ENCODE measurements at regions not wholly inside any gene's neighbourhood (a gene's known extent, or its start where the extent isn't known, plus 50 kb on each side); places are given as distances from the start of the nearest gene placed in this dataset.
A peak's percentile ranks its signal among the peaks of the same experiment; 100 is the strongest.
"Not testable (repeated sequence)": the region's sequence is repeated elsewhere in the genome, so short reads cannot be mapped to it uniquely, and the experiment has no call there.

GRCh38 chr11:115967203-115967602 lies 463.0 kb upstream of the CADM1 start:
- not testable (repeated sequence) for DNase-seq (ENCODE audit: low read depth)

DNA sequence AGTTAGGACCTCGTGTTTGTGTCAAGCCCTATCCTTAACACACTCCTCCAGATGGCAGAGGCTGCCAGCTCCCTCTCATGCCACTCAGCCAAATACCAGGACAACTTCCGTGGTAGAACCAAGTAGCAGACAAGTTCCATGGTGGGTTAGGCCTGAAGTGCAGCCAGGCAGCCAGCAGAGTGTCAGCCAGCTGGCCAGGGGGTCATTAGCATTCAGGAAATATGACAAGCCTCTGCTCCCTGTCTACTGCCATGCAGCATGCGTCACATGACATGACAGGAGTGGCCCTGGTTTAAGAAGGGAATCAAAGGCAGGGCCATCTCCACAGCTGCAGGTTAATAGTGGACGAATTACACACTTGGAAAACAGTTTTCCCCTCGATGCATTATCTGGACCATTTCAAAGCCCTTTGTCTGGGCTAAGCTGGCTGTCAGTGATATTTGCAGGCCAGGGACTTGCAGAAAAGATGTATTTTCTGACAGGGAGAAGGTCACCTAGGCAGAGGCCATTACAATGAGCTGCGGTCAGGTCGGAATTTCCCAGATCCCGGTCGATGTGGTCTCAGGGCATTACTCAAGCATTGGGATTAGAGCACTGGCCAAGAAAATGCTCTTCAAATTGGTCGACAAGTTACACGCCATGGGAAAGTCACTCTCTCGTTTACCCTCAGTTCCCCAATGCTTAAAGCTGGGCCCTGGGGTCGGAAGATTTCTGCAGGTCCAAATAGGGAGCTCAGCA lies 461.7 kb upstream of the CADM1 start:
- DNase-seq (ENCODE audit: low read depth), result no peak

DNA sequence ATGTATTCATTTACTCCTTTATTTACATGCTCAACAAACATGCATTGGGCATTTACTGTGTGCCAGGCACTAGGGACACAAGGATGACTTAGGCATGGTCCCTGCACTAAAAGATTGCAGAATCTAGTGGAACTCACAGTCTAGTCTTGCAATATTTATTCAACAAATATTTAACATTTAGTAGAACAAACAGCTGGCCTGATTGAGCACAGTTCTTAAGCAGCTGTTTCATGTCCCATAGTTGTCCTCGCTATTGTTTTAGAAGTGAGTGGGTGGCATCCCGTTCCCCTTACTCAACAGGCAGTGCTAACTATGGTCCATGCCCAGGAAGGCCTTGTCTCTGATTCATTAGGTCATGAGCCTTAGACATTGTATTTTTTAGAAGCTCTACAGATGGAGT lies 459.9 kb upstream of the CADM1 start:
- no peak for DNase-seq (ENCODE audit: low read depth)

- no peak for DNase-seq (ENCODE audit: low read depth)
Measured at GRCh38 chr11:115963156-115963555, 458.9 kb upstream of the CADM1 start.

- no peak for DNase-seq (ENCODE audit: low read depth)
Measured at GRCh38 chr11:115961159-115962003, 457.2 kb upstream of the CADM1 start.

DNA sequence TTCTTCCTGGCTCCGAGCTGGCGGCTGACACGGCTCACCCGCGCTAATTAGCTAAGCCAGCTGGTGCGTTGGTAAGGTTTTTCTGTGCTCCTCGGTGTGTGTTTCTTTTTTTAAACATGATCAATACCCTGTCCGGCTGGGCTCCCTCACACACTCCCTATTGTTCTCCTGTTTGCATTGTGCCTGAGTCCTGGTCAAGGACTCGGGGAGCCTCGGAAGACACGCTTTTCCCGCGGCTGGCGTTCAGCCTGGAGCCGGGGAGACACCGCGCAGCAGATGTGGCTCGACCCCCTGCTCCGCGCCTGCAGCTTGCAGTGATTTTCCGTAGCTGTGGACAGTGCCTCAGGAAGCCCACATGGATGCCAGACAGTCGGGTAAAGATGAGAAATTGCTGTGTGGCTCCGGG lies 454.9 kb upstream of the CADM1 start:
- no peak for DNase-seq (ENCODE audit: low read depth)

DNA sequence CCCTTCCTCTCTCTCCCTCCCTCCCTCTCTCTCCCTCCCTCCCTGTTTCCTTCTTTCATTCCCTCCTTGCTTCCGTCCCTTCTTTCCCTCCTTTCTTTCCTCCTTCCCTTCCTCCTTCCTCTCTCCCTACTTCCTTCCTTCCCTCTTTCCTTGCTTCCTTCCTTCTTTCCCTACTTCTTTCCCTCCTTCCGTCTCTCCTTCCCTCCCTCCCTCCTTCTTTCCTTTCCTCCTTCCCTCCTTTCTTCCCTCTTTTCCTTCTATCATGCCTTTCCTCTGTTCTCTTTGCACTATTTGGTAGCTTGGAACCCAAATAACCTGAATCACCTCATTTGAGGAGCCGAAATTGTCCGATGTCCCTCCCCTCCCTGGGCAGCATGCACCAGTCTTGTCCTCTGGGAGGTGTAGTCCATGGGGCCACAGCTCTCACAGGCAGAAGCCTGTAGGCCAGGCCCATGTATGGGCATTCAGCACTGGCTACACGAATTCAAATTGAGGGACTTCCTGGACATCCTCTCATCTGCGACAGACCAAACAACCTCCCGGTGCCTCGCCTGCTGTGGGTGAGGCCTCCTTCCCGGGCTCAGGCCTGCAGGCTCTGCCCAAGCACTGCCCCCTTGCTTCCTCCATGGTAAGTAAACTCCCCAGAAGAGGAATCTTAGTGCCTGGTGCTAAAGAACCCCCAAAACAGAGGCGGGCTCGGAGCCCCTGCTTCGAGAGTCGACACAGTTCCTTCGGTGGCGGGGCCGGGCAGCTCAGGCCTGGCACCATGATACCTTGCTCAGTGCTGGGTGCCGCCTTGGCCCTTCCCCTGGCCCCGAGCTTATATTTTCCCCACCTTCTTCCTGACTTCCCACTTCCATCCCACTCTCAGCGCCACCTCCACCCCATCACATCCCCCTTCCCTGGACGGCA lies 454.1 kb upstream of the CADM1 start:
- no peak for DNase-seq (ENCODE audit: low read depth)

DNA sequence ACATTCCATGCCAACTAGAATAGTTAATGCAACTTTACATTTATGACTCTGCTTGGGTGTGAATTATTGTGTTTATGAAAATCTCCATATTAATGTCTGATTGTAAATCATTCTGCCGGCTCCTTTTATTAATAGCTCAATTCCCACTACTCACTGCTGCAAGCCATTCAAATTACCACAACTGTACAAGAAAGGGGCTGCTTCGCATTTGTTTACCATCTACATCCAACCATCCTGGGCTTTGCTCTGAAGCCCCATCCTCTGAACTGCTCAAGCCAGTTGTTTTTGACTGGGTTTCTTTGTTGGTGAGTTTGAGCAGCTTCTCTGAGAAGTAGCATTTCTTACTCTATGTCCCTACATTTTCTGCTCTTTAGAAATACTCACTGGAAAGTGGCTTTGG lies 451.6 kb upstream of the CADM1 start:
- DNase-seq (ENCODE audit: low read depth), result no peak

GRCh38 chr11:115950660-115951059 lies 446.4 kb upstream of the CADM1 start:
- no peak for DNase-seq (ENCODE audit: low read depth)

- DNase-seq (ENCODE audit: low read depth), result no peak
Measured at GRCh38 chr11:115944596-115944995, 440.4 kb upstream of the CADM1 start.

DNA sequence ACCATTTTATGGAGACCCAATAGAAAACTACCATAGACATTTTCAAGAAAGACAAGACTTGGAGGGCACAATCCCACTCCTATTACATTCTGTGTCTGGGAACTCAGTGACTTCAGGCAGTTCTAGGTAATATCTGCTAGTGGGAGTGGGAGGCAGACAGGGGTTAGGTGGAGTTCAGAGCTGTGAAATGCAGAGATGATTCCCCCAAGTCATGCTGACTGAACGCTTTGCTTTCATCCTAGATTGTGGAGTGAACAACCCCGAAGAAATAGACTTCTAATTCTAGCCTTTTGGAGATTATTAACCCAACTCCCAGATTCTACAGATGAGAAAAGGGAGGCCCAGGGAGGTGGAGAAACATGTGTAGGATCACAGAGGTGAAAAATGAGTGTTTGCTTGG lies 437.8 kb upstream of the CADM1 start:
- DNase-seq (ENCODE audit: low read depth), result no peak

DNA sequence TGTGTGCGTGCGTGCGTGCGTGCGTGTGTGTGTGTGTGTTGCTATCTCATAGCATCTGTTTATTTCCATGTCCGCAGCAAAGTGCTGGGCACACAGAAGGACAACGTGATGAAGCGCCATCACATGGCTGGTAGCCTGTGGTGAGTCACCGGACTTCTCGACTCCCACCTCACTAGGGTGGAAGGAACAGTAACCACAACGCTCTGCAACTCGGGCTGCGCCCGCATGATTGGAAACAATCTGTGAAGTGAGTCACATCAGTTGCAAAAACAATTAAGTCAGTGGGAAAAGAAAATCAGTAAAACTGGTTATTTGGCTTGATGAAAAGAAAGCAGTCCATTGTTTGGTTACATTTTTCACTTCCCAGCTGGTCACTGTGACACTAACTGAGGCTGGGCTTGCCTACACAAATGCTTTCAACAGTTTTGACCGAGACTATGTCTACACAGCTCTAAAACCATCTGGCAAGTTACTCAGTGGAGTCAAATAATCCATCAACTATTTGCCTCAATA lies 437.3 kb upstream of the CADM1 start:
- peak; percentile 0 for DNase-seq (ENCODE audit: low read depth)

- no peak for DNase-seq (ENCODE audit: low read depth)
Measured at GRCh38 chr11:115941044-115941443, 436.8 kb upstream of the CADM1 start.

- no peak for DNase-seq (ENCODE audit: low read depth)
Measured at GRCh38 chr11:115939731-115940421, 435.7 kb upstream of the CADM1 start.

- DNase-seq (ENCODE audit: low read depth), result no peak
Measured at GRCh38 chr11:115939104-115939730, 435.0 kb upstream of the CADM1 start.

DNA sequence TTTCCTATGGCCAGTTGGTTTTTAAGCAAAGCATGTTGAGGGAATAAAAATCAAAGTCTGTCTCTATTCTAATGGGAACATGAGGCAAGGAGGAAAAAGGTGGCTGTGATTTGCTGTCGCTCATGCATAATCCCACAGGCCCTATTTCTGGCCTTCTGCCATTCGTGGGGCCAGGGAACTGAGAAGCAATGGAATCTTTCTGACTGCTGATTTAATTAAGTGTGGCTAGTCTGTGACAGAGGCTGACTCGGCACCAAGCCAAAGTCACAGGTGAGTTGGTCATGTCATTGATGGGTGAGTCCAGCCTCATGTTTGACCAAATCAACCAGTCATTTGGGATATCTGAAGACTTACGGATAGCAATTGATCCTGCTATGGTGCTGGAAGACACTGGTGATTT lies 429.3 kb upstream of the CADM1 start:
- no peak for DNase-seq (ENCODE audit: low read depth)

DNA sequence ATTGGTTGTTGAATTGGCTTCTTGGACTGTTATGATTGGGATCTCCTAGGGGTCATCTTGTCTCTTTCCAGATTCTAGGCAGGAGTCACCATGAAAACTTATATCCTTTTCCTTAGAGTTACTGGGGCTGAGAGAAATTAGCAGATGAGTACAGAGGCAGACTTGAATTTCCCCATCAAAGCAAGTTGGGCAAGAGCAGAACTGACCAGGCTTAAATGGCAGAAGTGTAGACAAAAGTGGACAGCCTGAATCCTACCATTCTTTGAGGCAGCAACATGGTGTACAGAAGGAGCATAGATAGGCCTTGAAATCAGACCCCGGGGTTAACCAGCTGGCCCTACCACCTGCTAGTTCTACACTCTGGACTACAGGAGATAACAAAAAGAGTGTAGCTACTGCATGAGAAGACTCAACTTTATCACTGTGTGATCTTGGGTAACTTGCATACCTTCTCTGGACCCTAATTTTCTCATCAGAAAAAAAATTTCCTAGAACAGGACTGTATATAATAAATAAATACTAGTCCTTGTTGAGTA lies 427.4 kb upstream of the CADM1 start:
- DNase-seq (ENCODE audit: low read depth), result no peak

GRCh38 chr11:115930886-115931547 lies 426.8 kb upstream of the CADM1 start:
- DNase-seq (ENCODE audit: low read depth), result no peak

DNA sequence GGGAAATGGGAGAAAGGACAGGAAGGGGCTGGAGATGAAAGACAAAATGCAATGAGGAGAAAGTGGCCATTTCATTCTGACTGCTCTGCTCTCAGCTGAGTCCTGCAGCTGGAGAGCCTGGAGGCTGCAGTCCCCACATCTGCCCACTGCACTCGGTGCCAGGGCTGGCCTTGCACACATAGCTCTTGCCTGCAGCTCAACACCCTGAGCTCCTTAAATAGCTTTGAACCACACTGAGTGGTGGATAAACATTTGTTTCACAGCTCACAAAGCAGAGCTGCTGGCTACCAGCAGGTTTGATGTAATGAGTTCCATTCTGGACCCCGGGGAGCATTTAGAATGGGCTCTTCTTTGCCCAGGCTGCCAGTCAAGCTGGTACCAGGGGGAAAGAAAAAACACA lies 426.1 kb upstream of the CADM1 start:
- no peak for DNase-seq (ENCODE audit: low read depth)

DNA sequence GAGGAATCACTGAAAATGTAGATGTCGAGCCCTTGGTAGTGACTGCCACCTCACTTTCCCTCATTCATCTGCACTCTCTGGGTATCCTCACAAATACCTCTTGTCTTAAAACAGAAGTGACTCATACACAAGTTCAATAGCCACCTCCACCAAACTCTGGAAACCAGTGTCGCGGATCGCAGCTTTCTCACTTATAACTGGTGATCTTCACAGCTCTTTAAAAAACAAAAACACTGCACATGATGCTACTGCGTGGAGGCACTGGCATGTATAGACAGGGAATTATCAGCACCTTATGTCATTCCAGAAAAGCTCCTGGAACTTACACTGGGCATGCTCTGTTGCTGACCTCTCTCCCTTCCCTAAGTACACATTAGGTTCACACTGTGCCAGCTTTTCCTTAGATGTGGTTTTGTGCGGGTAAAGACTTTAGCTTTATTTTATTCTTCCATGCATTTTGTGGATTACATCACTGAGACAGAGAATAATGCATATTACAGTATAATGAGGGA lies 425.5 kb upstream of the CADM1 start:
- DNase-seq (ENCODE audit: low read depth), result no peak
